ENCODE measurements at regions not wholly inside any gene's neighbourhood (a gene's known extent, or its start where the extent isn't known, plus 50 kb on each side); places are given as distances from the start of the nearest gene placed in this dataset.

GRCh38 chr11:116542406-116542805 lies 230.4 kb downstream of the BUD13 start:
- TF ChIP-seq POLR2AphosphoS5 (IDR thresholded peaks at IDR 0.05; ENCODE audit: low read depth) (no peak), CTCF (conservative IDR thresholded peaks at IDR 0.05; ENCODE audit: low read depth in 2 of 2) (no peak), REST (IDR thresholded peaks at IDR 0.05; ENCODE audit: unreplicated experiment) (no peak)
